Endothelial cell of umbilical vein (primary cell): ENCODE measurements at regions not wholly inside any gene's neighbourhood (a gene's known extent, or its start where the extent isn't known, plus 50 kb on each side); places are given as distances from the start of the nearest gene placed in this dataset.
"Not testable (repeated sequence)": the region's sequence is repeated elsewhere in the genome, so short reads cannot be mapped to it uniquely, and the experiment has no call there.

Source experiments
- BruUV-seq: library from RNA; stranded (reverse); fragments of 400-500 nt; replicated peaks from 2 replicates; lab custom pipeline; 2021; lab: Mats Ljungman, UMichigan
- CTCF ChIA-PET: fragments of 300-600, 350-600 bp; sonication (Branson Sonifier 250); formaldehyde crosslinking; loops from one replicate; lab custom pipeline; 2021; ENCODE audit warnings: antibody characterized with exemption, inconsistent platforms; lab: Charles Lee
- POLR2A ChIA-PET: fragments of 300-600, 350-600 bp; sonication (Branson Sonifier 250); formaldehyde crosslinking; loops from one replicate; lab custom pipeline; 2021; ENCODE audit warnings: antibody characterized with exemption, inconsistent platforms; lab: Charles Lee
- DNase-seq: peaks from one replicate; pipeline ENCODE4 v3.0.0-alpha.2; 2011; ENCODE audit warnings: low read depth, low spot score
- FAIRE-seq: peaks from 2 replicates; lab custom pipeline; 2011; peaks lifted over from hg19 to GRCh38; lab: Jason Lieb, UNC
- H2AFZ ChIP-seq: 2 replicates; pipeline ENCODE4 v1.6.0; 2012; ENCODE audit warnings: low read depth, low read length, control low read depth, inconsistent platforms
- H3K27ac ChIP-seq: 2 replicates; pipeline ENCODE4 v1.5.1; 2011; ENCODE audit warnings: low read depth, mild to moderate bottlenecking, control low read depth, low read length, moderate library complexity; ENCODE audit not compliant: insufficient read depth
- H3K27me3 ChIP-seq, 2 experiments: 2 replicates each; pipeline versions ENCODE4 v1.6.0 to v1.6.1; 2011; ENCODE audit warnings: low read length in 2 of 2, mixed read lengths in 1 of 2; ENCODE audit not compliant: control insufficient read depth in 2 of 2, insufficient read depth in 2 of 2
- H3K36me3 ChIP-seq, 2 experiments: 2 replicates in 1 of 2; 3 replicates in 1 of 2; pipeline ENCODE4 v1.5.1; 2011; ENCODE audit warnings: low read length in 2 of 2, mild to moderate bottlenecking in 1 of 2, moderate library complexity in 1 of 2; ENCODE audit not compliant: control insufficient read depth in 2 of 2, insufficient read depth in 2 of 2; ENCODE audit errors: extremely low read depth in 1 of 2
- H3K4me1 ChIP-seq: 3 replicates; pipeline ENCODE4 v1.5.1; 2011; ENCODE audit warnings: mild to moderate bottlenecking, low read length; ENCODE audit not compliant: control insufficient read depth, insufficient read depth; ENCODE audit errors: extremely low read depth
- H3K4me2 ChIP-seq: 2 replicates; pipeline ENCODE4 v1.6.1; 2011; ENCODE audit warnings: low read length, control low read depth, mixed read lengths; ENCODE audit not compliant: insufficient read depth
- H3K4me3 ChIP-seq, 3 experiments: fragments of 200-600 bp in 1 of 3; sonication (generic), shearing (Covaris generic) in 1 of 3; replicated peaks in 1 of 3; 2 replicates each; pipeline ENCODE4 v1.5.1; 2011 to 2016; ENCODE audit warnings: control low read depth in 3 of 3, low read length in 3 of 3, mild to moderate bottlenecking in 2 of 3, inconsistent platforms in 1 of 3, low read depth in 1 of 3, moderate library complexity in 1 of 3; ENCODE audit not compliant: insufficient read depth in 1 of 3
- H3K79me2 ChIP-seq: 2 replicates; pipeline ENCODE4 v1.6.0; 2012; ENCODE audit warnings: low read length, inconsistent platforms; ENCODE audit not compliant: control insufficient read depth, insufficient read depth
- H3K9ac ChIP-seq: replicated peaks from 2 replicates; pipeline ENCODE3; 2011; ENCODE audit warnings: low read length, control low read depth; ENCODE audit not compliant: insufficient read depth; ENCODE audit errors: extremely low read depth
- H3K9me1 ChIP-seq: replicated peaks from 3 replicates; pipeline ENCODE4 v1.6.0; 2011; ENCODE audit warnings: mild to moderate bottlenecking, low read length; ENCODE audit not compliant: control insufficient read depth, insufficient read depth; ENCODE audit errors: extremely low read depth
- H3K9me3 ChIP-seq: replicated peaks from 2 replicates; pipeline ENCODE4 v1.5.1; 2012; ENCODE audit warnings: low read length, inconsistent platforms; ENCODE audit not compliant: control insufficient read depth, insufficient read depth
- H4K20me1 ChIP-seq: replicated peaks from 2 replicates; pipeline ENCODE3; 2011; ENCODE audit warnings: mild to moderate bottlenecking, low read length; ENCODE audit not compliant: control insufficient read depth, insufficient read depth; ENCODE audit errors: extremely low read depth
- CTCF ChIP-seq, 2 donors: IDR thresholded peaks; 1 replicate in 1 of 2; 2 replicates in 1 of 2; pipeline ENCODE4 v1.5.1; 2011; ENCODE audit warnings: low read length in 2 of 2, mild to moderate bottlenecking in 2 of 2, moderate library complexity in 2 of 2, control low read depth in 1 of 2, inconsistent platforms in 1 of 2, low read depth in 1 of 2; ENCODE audit not compliant: insufficient read depth in 1 of 2; ENCODE audit errors: extremely low read depth in 1 of 2
- EZH2 ChIP-seq: IDR thresholded peaks from 2 replicates; pipeline ENCODE4 v1.6.1; 2012; ENCODE audit warnings: borderline replicate concordance, low read depth, mild to moderate bottlenecking, moderate library complexity, low read length, inconsistent platforms; ENCODE audit not compliant: severe bottlenecking
- FOS ChIP-seq: IDR thresholded peaks from 2 replicates; pipeline ENCODE4 v1.6.1; 2011; ENCODE audit warnings: mild to moderate bottlenecking, low read length, moderate library complexity, borderline replicate concordance; ENCODE audit not compliant: insufficient read depth
- GATA2 ChIP-seq: IDR thresholded peaks from 2 replicates; pipeline ENCODE4 v1.7.0; 2011; ENCODE audit warnings: low read depth, mild to moderate bottlenecking, moderate library complexity, mixed read lengths, low read length; ENCODE audit not compliant: insufficient read length, insufficient read depth
- JUN ChIP-seq: IDR thresholded peaks from 2 replicates; pipeline ENCODE4 v1.6.1; 2011; ENCODE audit warnings: borderline replicate concordance, low read depth; ENCODE audit not compliant: insufficient read length, insufficient read depth
- MAX ChIP-seq: IDR thresholded peaks from 2 replicates; pipeline ENCODE4 v1.6.1; 2011; ENCODE audit not compliant: insufficient read depth, insufficient read length
- MYC ChIP-seq: IDR thresholded peaks from one replicate; pipeline ENCODE4 v1.6.1; 2011; ENCODE audit warnings: mild to moderate bottlenecking, low read depth, low read length
- POLR2A ChIP-seq: IDR thresholded peaks from 2 replicates; pipeline ENCODE4 v1.6.1; 2012; ENCODE audit warnings: low read depth, mild to moderate bottlenecking, control low read depth, low read length
- POLR2AphosphoS5 ChIP-seq: IDR thresholded peaks from 2 replicates; pipeline ENCODE4 v1.6.1; 2012; ENCODE audit warnings: low read depth, mild to moderate bottlenecking, control low read depth, low read length, moderate library complexity; ENCODE audit not compliant: insufficient read depth
- dilution Hi-C: fragments of 300-500 bp; cut with MboI; formaldehyde crosslinking; loops from one replicate; pipeline ENCODE4 v1.15.0; 2019; ENCODE audit warnings: low sequenced_read_pairs; ENCODE audit not compliant: extremely low pct_ligation_motif_present
- intact Hi-C: fragments of 100-400 bp; cut with micrococcal nuclease; formaldehyde crosslinking; loops from one replicate; pipeline ENCODE4 v1.10.0; 2022

- H3K9ac ChIP-seq = no peak overlapping the region
- H2AFZ ChIP-seq = no peak overlapping the region
- FAIRE-seq = no peak
- no peak overlapping the region for H3K27ac ChIP-seq
- peaks cover 11% of the 10 kb centered on the region for H3K4me1 ChIP-seq
- intact Hi-C loops = no loop called here
- no peak for TF ChIP-seq POLR2A
- H3K79me2 ChIP-seq = no peaks in the 10 kb centered on the region
- no peaks in the 10 kb centered on the region for H3K27me3 ChIP-seq
- no peak for DNase-seq
- no peak overlapping the region for H3K4me2 ChIP-seq
- H3K9me3 ChIP-seq = no peaks in the 10 kb centered on the region
- H3K4me3 ChIP-seq = no peak overlapping the region
- H3K9me1 ChIP-seq = no peaks in the 10 kb centered on the region
- dilution Hi-C loops = no loop called here
- BruUV-seq = no TSS peak
- H3K36me3 ChIP-seq = no peaks in the 10 kb centered on the region
- CTCF ChIA-PET = no interaction called here
- no peaks in the 10 kb centered on the region for H4K20me1 ChIP-seq
- POLR2A ChIA-PET = no interaction called here
Observed at GRCh38 chr5:42872865-42873264, 61.2 kb upstream of the SELENOP start.

GRCh38 chr5:42870882-42871418, 59.3 kb upstream of the SELENOP start:
- Histone ChIP-seq H2AFZ (no peak overlapping the region), H3K4me3 (no peak overlapping the region), H3K4me2 (no peak overlapping the region), H3K9me1 (no peaks in the 10 kb centered on the region), H3K4me1 (peaks cover 5% of the 10 kb centered on the region), H4K20me1 (no peaks in the 10 kb centered on the region), H3K27me3 (no peaks in the 10 kb centered on the region), H3K36me3 (no peaks in the 10 kb centered on the region), H3K79me2 (no peaks in the 10 kb centered on the region), H3K27ac (no peak overlapping the region), H3K9me3 (no peaks in the 10 kb centered on the region), H3K9ac (no peak overlapping the region)
- no TSS peak for BruUV-seq
- no peak for FAIRE-seq
- dilution Hi-C loops = no loop called here
- intact Hi-C loops = no loop called here
- POLR2A ChIA-PET = no interaction called here
- CTCF ChIA-PET = interaction anchor here (3.6 kb wide), 1 partner anchor 18 kb away, joined by 19 read pairs; no protein-coding TSS in a partner anchor
- DNase-seq = no peak
- TF ChIP-seq EZH2 (no peak), CTCF (IDR thresholded peaks at IDR 0.05; ENCODE audit: extremely low read depth in 1 of 2, insufficient read depth in 1 of 2, low read depth in 1 of 2, low read length in 2 of 2) (no peak), GATA2 (no peak), MAX (no peak), FOS (no peak), MYC (no peak), JUN (no peak), POLR2AphosphoS5 (no peak), POLR2A (no peak)

- FAIRE-seq, H2AFZ ChIP-seq, intact Hi-C loops, H3K4me2 ChIP-seq, CTCF ChIA-PET, H3K27me3 ChIP-seq, H3K9me1 ChIP-seq, H3K9me3 ChIP-seq, H4K20me1 ChIP-seq, H3K79me2 ChIP-seq, H3K9ac ChIP-seq, H3K4me1 ChIP-seq, DNase-seq, BruUV-seq, H3K27ac ChIP-seq, dilution Hi-C loops, H3K4me3 ChIP-seq, POLR2A ChIA-PET, H3K36me3 ChIP-seq: not testable (repeated sequence)
Observed at GRCh38 chr5:42868417-42868816, 56.7 kb upstream of the SELENOP start.
